HUES64 (cell line): ENCODE measurements at regions not wholly inside any gene's neighbourhood (a gene's known extent, or its start where the extent isn't known, plus 50 kb on each side); places are given as distances from the start of the nearest gene placed in this dataset.

Experiments used
- H3K27ac ChIP-seq: 2 replicates; pipeline ENCODE4 v1.7.0; 2013; ENCODE audit warnings: low read depth, low read length, inconsistent platforms
- H3K27me3 ChIP-seq: 2 replicates; pipeline ENCODE4 v1.6.1; 2013; ENCODE audit warnings: mild to moderate bottlenecking, low read length; ENCODE audit not compliant: insufficient read depth
- H3K36me3 ChIP-seq: 2 replicates; pipeline ENCODE4 v1.6.1; 2013; ENCODE audit warnings: mild to moderate bottlenecking, low read length; ENCODE audit not compliant: insufficient read depth
- H3K4me1 ChIP-seq: 2 replicates; pipeline ENCODE4 v1.6.1; 2013; ENCODE audit warnings: mild to moderate bottlenecking, low read length, moderate library complexity; ENCODE audit not compliant: insufficient read depth
- H3K4me3 ChIP-seq: 2 replicates; pipeline ENCODE4 v1.5.1; 2013; ENCODE audit warnings: mild to moderate bottlenecking, low read length, moderate library complexity
- H3K9ac ChIP-seq: 2 replicates; pipeline ENCODE4 v1.6.1; 2013; ENCODE audit warnings: mild to moderate bottlenecking, low read depth, low read length
- H3K9me3 ChIP-seq: 2 replicates; pipeline ENCODE4 v1.6.1; 2013; ENCODE audit warnings: low read depth, low read length; ENCODE audit not compliant: insufficient read depth
- WGBS: fragments of 150-250, 120-280 bp; methylation state at CpG from one replicate; pipeline ENCODE4 v1.1.7; 2013; ENCODE audit warnings: missing lambda C conversion rate; 5-methylcytosine and 5-hydroxymethylcytosine counted together

- Histone ChIP-seq H3K4me3 (no peak overlapping the region), H3K27me3 (no peaks in the 10 kb centered on the region), H3K9me3 (no peaks in the 10 kb centered on the region; the same call in 1 of the 2 replicates), H3K9ac (peak overlapping the region; percentile 50; the same call in 1 of the 2 replicates), H3K4me1 (peaks cover 32% of the 10 kb centered on the region), H3K27ac (peak overlapping the region; percentile 96), H3K36me3 (no peaks in the 10 kb centered on the region)
- WGBS: 52% methylated on average over 6 of the region's 7 CpGs
These were observed 738.8 kb downstream of the PTPRU start for GRCh38 chr1:29975036-29975694.

- 33% methylated on average over 1 of the region's 1 CpG for WGBS
- H3K4me3 ChIP-seq: no peak overlapping the region; the same call in 1 of the 2 replicates
- H3K9me3 ChIP-seq: peaks cover 2% of the 10 kb centered on the region
- H3K27me3 ChIP-seq: no peaks in the 10 kb centered on the region
- H3K4me1 ChIP-seq: peaks cover 32% of the 10 kb centered on the region
- no peaks in the 10 kb centered on the region for H3K36me3 ChIP-seq
- peak overlapping the region; percentile 96 for H3K27ac ChIP-seq
- H3K9ac ChIP-seq: peak overlapping the region; percentile 66; the same call in 1 of the 2 replicates
These were observed 738.0 kb downstream of the PTPRU start for GRCh38 chr1:29974316-29974724.

- 9% methylated on average over 2 of the region's 3 CpGs for WGBS
- Histone ChIP-seq H3K4me3 (no peak overlapping the region), H3K9ac (peak overlapping the region; percentile 66), H3K9me3 (peaks cover 5% of the 10 kb centered on the region), H3K36me3 (no peaks in the 10 kb centered on the region), H3K4me1 (peaks cover 32% of the 10 kb centered on the region), H3K27me3 (no peaks in the 10 kb centered on the region), H3K27ac (peak overlapping the region; percentile 96)
These were observed 737.1 kb downstream of the PTPRU start for GRCh38 chr1:29973406-29973805.

- Histone ChIP-seq H3K9ac (peak overlapping the region; percentile 66; the same call in 1 of the 2 replicates), H3K27me3 (no peaks in the 10 kb centered on the region), H3K36me3 (no peaks in the 10 kb centered on the region), H3K4me1 (peaks cover 32% of the 10 kb centered on the region), H3K4me3 (no peak overlapping the region), H3K9me3 (peaks cover 5% of the 10 kb centered on the region; the same call in 1 of the 2 replicates), H3K27ac (peak overlapping the region; percentile 96)
- 64% methylated on average over 5 of the region's 5 CpGs for WGBS
These were observed 736.2 kb downstream of the PTPRU start for GRCh38 chr1:29972421-29973053.

- Histone ChIP-seq H3K27ac (no peak overlapping the region), H3K36me3 (no peaks in the 10 kb centered on the region), H3K27me3 (no peaks in the 10 kb centered on the region), H3K4me3 (no peak overlapping the region), H3K9me3 (peaks cover 5% of the 10 kb centered on the region; the same call in 1 of the 2 replicates), H3K4me1 (peaks cover 32% of the 10 kb centered on the region), H3K9ac (no peak overlapping the region)
- 100% methylated on average over 2 of the region's 2 CpGs for WGBS
These were observed 735.4 kb downstream of the PTPRU start for GRCh38 chr1:29971703-29972102.

- Histone ChIP-seq H3K36me3 (no peaks in the 10 kb centered on the region), H3K4me3 (no peak overlapping the region), H3K9me3 (peaks cover 5% of the 10 kb centered on the region; the same call in 1 of the 2 replicates), H3K9ac (no peak overlapping the region), H3K27me3 (no peaks in the 10 kb centered on the region), H3K27ac (no peak overlapping the region), H3K4me1 (peaks cover 32% of the 10 kb centered on the region)
- 83% methylated on average over 7 of the region's 7 CpGs for WGBS
These were observed 734.5 kb downstream of the PTPRU start for GRCh38 chr1:29970747-29971325.

- H3K27ac ChIP-seq: no peak overlapping the region
- H3K9ac ChIP-seq: no peak overlapping the region
- H3K27me3 ChIP-seq: no peaks in the 10 kb centered on the region
- H3K4me3 ChIP-seq: no peak overlapping the region
- no peaks in the 10 kb centered on the region for H3K36me3 ChIP-seq
- 94% methylated on average over 3 of the region's 3 CpGs for WGBS
- peaks cover 29% of the 10 kb centered on the region for H3K4me1 ChIP-seq
- H3K9me3 ChIP-seq: peaks cover 5% of the 10 kb centered on the region; the same call in 1 of the 2 replicates
These were observed 733.3 kb downstream of the PTPRU start for GRCh38 chr1:29969576-29969975.

GRCh38 chr1:29967261-29967660, 730.9 kb downstream of the PTPRU start:
- Histone ChIP-seq H3K4me1 (peaks cover 9% of the 10 kb centered on the region), H3K9ac (no peak overlapping the region), H3K27me3 (no peaks in the 10 kb centered on the region), H3K9me3 (peaks cover 5% of the 10 kb centered on the region; the same call in 1 of the 2 replicates), H3K36me3 (no peaks in the 10 kb centered on the region), H3K27ac (no peak overlapping the region), H3K4me3 (no peak overlapping the region)
- whole genome bisulfite sequencing: 92% methylated on average over 4 of the region's 4 CpGs

- H3K4me3 ChIP-seq: no peak overlapping the region
- peaks cover 5% of the 10 kb centered on the region; the same call in 1 of the 2 replicates for H3K9me3 ChIP-seq
- 85% methylated on average over 2 of the region's 2 CpGs for whole genome bisulfite sequencing
- H3K27ac ChIP-seq: no peak overlapping the region
- 0 out of 2 replicates have a peak, but pooled peaks cover 4% of the 10 kb centered on the region for H3K4me1 ChIP-seq
- no peak overlapping the region for H3K9ac ChIP-seq
- H3K27me3 ChIP-seq: no peaks in the 10 kb centered on the region
- H3K36me3 ChIP-seq: no peaks in the 10 kb centered on the region
These were observed 730.3 kb downstream of the PTPRU start for GRCh38 chr1:29966526-29967045.

- no peak overlapping the region for H3K27ac ChIP-seq
- H3K36me3 ChIP-seq: no peaks in the 10 kb centered on the region
- 0 out of 2 replicates have a peak overlapping the region, but pooled peaks have one; percentile 9 for H3K9ac ChIP-seq
- no peak overlapping the region for H3K4me3 ChIP-seq
- 0 out of 2 replicates have a peak, but pooled peaks cover 4% of the 10 kb centered on the region for H3K4me1 ChIP-seq
- H3K27me3 ChIP-seq: no peaks in the 10 kb centered on the region
- peaks cover 5% of the 10 kb centered on the region; the same call in 1 of the 2 replicates for H3K9me3 ChIP-seq
- 94% methylated on average over 17 of the region's 18 CpGs for WGBS
These were observed 728.6 kb downstream of the PTPRU start for GRCh38 chr1:29964718-29965533.
